Panc1 (cell line): ENCODE measurements at regions not wholly inside any gene's neighbourhood (a gene's known extent, or its start where the extent isn't known, plus 50 kb on each side); places are given as distances from the start of the nearest gene placed in this dataset.

ENCODE experiments used
- ATAC-seq: fragments of 200-7000 bp; cut with Tn5 transposase; 2 replicates; pipeline ENCODE4 v1.9.1; 2020; ENCODE audit warnings: mild to moderate bottlenecking, moderate library complexity
- BruUV-seq: library from RNA; stranded (reverse); fragments of 400-500 nt; replicated peaks from 2 replicates; lab custom pipeline; 2021; lab: Mats Ljungman, UMichigan
- CTCF ChIA-PET: fragments of 300-600 bp; sonication (Branson Sonifier 250); formaldehyde crosslinking; loops from one replicate; lab custom pipeline; 2022; ENCODE audit warnings: antibody characterized with exemption; lab: Charles Lee
- POLR2A ChIA-PET: fragments of 300-600 bp; sonication (Branson Sonifier 250); formaldehyde crosslinking; loops from one replicate; lab custom pipeline; 2022; ENCODE audit warnings: antibody characterized with exemption; lab: Charles Lee
- DNase-seq: peaks from one replicate; pipeline ENCODE4 v3.0.0-alpha.2; 2010; ENCODE audit warnings: low read depth, low spot score
- H3K27ac ChIP-seq: 2 replicates; pipeline ENCODE4 v1.5.1; 2011; ENCODE audit warnings: mild to moderate bottlenecking, low read length, inconsistent platforms
- H3K27me3 ChIP-seq: fragments of 200-500 bp; sonication (Bioruptor generic); 2 replicates; pipeline ENCODE4 v1.6.0; 2014; ENCODE audit warnings: low read length, inconsistent platforms; ENCODE audit not compliant: control insufficient read depth, insufficient read depth
- H3K36me3 ChIP-seq: fragments of 200-500 bp; sonication (Bioruptor generic); 2 replicates; pipeline ENCODE4 v1.5.1; 2014; ENCODE audit warnings: inconsistent platforms, mild to moderate bottlenecking, low read length, moderate library complexity; ENCODE audit not compliant: control insufficient read depth, insufficient read depth
- H3K4me1 ChIP-seq: 2 replicates; pipeline ENCODE4 v1.5.1; 2011; ENCODE audit warnings: inconsistent platforms, mild to moderate bottlenecking, low read length, moderate library complexity; ENCODE audit not compliant: control insufficient read depth, insufficient read depth
- H3K4me3 ChIP-seq, 2 experiments: 2 replicates each; pipeline ENCODE4 v1.5.1; 2011 to 2012; ENCODE audit warnings: low read depth in 2 of 2, low read length in 2 of 2, mild to moderate bottlenecking in 2 of 2, inconsistent platforms in 1 of 2, moderate library complexity in 1 of 2
- H3K9me3 ChIP-seq: fragments of 200-500 bp; sonication (Bioruptor generic); 2 replicates; pipeline ENCODE4 v1.5.1; 2014; ENCODE audit warnings: low read depth, mild to moderate bottlenecking, inconsistent platforms, low read length, moderate library complexity; ENCODE audit not compliant: control insufficient read depth, insufficient read depth
- POLR2AphosphoS5 ChIP-seq: IDR thresholded peaks from 2 replicates; pipeline ENCODE4 v1.6.1; 2012; ENCODE audit warnings: mild to moderate bottlenecking, low read depth, low read length, moderate library complexity
- SIN3A ChIP-seq: IDR thresholded peaks from 2 replicates; pipeline ENCODE4 v1.6.1; 2012; ENCODE audit warnings: low read depth, mild to moderate bottlenecking, low read length, moderate library complexity, borderline replicate concordance; ENCODE audit not compliant: insufficient read depth
- TCF7L2 ChIP-seq: IDR thresholded peaks from 2 replicates; pipeline ENCODE4 v1.6.1; 2011; ENCODE audit warnings: mild to moderate bottlenecking, low read depth, low read length, inconsistent platforms
- in situ Hi-C: cut with HindIII; loops from 2 replicates; pipeline ENCODE4 v1.10.0; 2016; ENCODE audit warnings: low sequenced_read_pairs, low pct_unique_long_range_greater_than_20kb
- intact Hi-C: fragments of 100-400 bp; cut with micrococcal nuclease; formaldehyde crosslinking; loops from one replicate; pipeline ENCODE4 v1.10.0; 2022; ENCODE audit not compliant: unreplicated experiment
- TF ChIP-seq, protein P1 (sequence below): fragments of 450-650 bp; IDR thresholded peaks from 2 replicates; pipeline ENCODE4 v1.5.1; 2017; ENCODE audit warnings: mild to moderate bottlenecking
- TF ChIP-seq, protein P2 (sequence below), 2 experiments: IDR thresholded peaks; 2 replicates each; pipeline ENCODE4 v1.6.1; 2011 to 2012; ENCODE audit warnings: low read depth in 2 of 2, control low read depth in 1 of 2, low read length in 1 of 2, mild to moderate bottlenecking in 1 of 2, moderate library complexity in 1 of 2; ENCODE audit not compliant: insufficient read depth in 1 of 2

- ATAC-seq: no peak
- Histone ChIP-seq H3K4me3 (no peak overlapping the region), H3K27ac (no peak overlapping the region), H3K9me3 (no peaks in the 10 kb centered on the region), H3K4me1 (no peaks in the 10 kb centered on the region), H3K27me3 (no peaks in the 10 kb centered on the region), H3K36me3 (no peaks in the 10 kb centered on the region)
- intact Hi-C loops: no loop called here
- ChIA-PET CTCF (no interaction called here), POLR2A (no interaction called here)
- TF ChIP-seq SIN3A (no peak), POLR2AphosphoS5 (no peak)
- TF ChIP-seq, protein P1, sequence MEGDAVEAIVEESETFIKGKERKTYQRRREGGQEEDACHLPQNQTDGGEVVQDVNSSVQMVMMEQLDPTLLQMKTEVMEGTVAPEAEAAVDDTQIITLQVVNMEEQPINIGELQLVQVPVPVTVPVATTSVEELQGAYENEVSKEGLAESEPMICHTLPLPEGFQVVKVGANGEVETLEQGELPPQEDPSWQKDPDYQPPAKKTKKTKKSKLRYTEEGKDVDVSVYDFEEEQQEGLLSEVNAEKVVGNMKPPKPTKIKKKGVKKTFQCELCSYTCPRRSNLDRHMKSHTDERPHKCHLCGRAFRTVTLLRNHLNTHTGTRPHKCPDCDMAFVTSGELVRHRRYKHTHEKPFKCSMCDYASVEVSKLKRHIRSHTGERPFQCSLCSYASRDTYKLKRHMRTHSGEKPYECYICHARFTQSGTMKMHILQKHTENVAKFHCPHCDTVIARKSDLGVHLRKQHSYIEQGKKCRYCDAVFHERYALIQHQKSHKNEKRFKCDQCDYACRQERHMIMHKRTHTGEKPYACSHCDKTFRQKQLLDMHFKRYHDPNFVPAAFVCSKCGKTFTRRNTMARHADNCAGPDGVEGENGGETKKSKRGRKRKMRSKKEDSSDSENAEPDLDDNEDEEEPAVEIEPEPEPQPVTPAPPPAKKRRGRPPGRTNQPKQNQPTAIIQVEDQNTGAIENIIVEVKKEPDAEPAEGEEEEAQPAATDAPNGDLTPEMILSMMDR: no peak
- TF ChIP-seq, protein P2, sequence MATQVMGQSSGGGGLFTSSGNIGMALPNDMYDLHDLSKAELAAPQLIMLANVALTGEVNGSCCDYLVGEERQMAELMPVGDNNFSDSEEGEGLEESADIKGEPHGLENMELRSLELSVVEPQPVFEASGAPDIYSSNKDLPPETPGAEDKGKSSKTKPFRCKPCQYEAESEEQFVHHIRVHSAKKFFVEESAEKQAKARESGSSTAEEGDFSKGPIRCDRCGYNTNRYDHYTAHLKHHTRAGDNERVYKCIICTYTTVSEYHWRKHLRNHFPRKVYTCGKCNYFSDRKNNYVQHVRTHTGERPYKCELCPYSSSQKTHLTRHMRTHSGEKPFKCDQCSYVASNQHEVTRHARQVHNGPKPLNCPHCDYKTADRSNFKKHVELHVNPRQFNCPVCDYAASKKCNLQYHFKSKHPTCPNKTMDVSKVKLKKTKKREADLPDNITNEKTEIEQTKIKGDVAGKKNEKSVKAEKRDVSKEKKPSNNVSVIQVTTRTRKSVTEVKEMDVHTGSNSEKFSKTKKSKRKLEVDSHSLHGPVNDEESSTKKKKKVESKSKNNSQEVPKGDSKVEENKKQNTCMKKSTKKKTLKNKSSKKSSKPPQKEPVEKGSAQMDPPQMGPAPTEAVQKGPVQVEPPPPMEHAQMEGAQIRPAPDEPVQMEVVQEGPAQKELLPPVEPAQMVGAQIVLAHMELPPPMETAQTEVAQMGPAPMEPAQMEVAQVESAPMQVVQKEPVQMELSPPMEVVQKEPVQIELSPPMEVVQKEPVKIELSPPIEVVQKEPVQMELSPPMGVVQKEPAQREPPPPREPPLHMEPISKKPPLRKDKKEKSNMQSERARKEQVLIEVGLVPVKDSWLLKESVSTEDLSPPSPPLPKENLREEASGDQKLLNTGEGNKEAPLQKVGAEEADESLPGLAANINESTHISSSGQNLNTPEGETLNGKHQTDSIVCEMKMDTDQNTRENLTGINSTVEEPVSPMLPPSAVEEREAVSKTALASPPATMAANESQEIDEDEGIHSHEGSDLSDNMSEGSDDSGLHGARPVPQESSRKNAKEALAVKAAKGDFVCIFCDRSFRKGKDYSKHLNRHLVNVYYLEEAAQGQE (IDR thresholded peaks at IDR 0.05; ENCODE audit: insufficient read depth in 1 of 2, low read depth in 2 of 2, low read length in 1 of 2): no peak
- no peak for DNase-seq
- in situ Hi-C loops: no loop called here
- BruUV-seq: no TSS peak
Observed at GRCh38 chr20:39309458-39309857, 347.3 kb downstream of the DHX35 start.

GRCh38 chr20:39302312-39302711, 340.2 kb downstream of the DHX35 start:
- TF ChIP-seq, protein P1: no peak
- TF ChIP-seq, protein P2 (IDR thresholded peaks at IDR 0.05; ENCODE audit: insufficient read depth in 1 of 2, low read depth in 2 of 2, low read length in 1 of 2): no peak
- no peak for TF ChIP-seq TCF7L2
- TF ChIP-seq POLR2AphosphoS5: no peak
- TF ChIP-seq SIN3A: no peak
- Histone ChIP-seq H3K4me3 (no peak overlapping the region), H3K27me3 (no peaks in the 10 kb centered on the region), H3K36me3 (no peaks in the 10 kb centered on the region), H3K27ac (no peak overlapping the region), H3K4me1 (no peaks in the 10 kb centered on the region), H3K9me3 (no peaks in the 10 kb centered on the region)
- ATAC-seq (no peak), DNase-seq (no peak)
- BruUV-seq: no TSS peak
- in situ Hi-C loops: no loop called here
- intact Hi-C loops: no loop called here
- ChIA-PET POLR2A (no interaction called here), CTCF (no interaction called here)
